ENCODE measurements at regions not wholly inside any gene's neighbourhood (a gene's known extent, or its start where the extent isn't known, plus 50 kb on each side); places are given as distances from the start of the nearest gene placed in this dataset.

- H3K27me3 ChIP-seq (ENCODE audit: low read length): no peaks in the 10 kb centered on the region
- no peaks in the 10 kb centered on the region for H3K79me2 ChIP-seq (ENCODE audit: low read length)
- H2AFZ ChIP-seq (ENCODE audit: low read length): no peak overlapping the region
- no peak overlapping the region for H3K27ac ChIP-seq (ENCODE audit: low read length)
- no peaks in the 10 kb centered on the region for H3K4me1 ChIP-seq (ENCODE audit: low read length)
- DNase-seq: no peak
- H3K4me3 ChIP-seq (ENCODE audit: low read length): no peak overlapping the region
- H3K4me2 ChIP-seq (ENCODE audit: low read depth, low read length, poor library complexity, severe bottlenecking): no peak overlapping the region
- H3K36me3 ChIP-seq (ENCODE audit: insufficient read depth, low read length): no peaks in the 10 kb centered on the region
- H4K20me1 ChIP-seq (ENCODE audit: insufficient read depth, low read depth, low read length): no peaks in the 10 kb centered on the region
- H3K9ac ChIP-seq (ENCODE audit: low read length): no peak overlapping the region
- no peaks in the 10 kb centered on the region for H3K9me2 ChIP-seq (replicated peaks; ENCODE audit: insufficient read depth, low read length)
- H3K9me3 ChIP-seq (ENCODE audit: low read length): no peaks in the 10 kb centered on the region
These were observed 165.8 kb downstream of the INHBA start for GRCh38 chr7:41536873-41537665.

GRCh38 chr7:41536122-41536872 lies 166.6 kb downstream of the INHBA start:
- Histone ChIP-seq H3K4me1 (ENCODE audit: low read length) (no peaks in the 10 kb centered on the region), H3K9ac (ENCODE audit: low read length) (no peak overlapping the region), H3K9me3 (ENCODE audit: low read length) (no peaks in the 10 kb centered on the region), H3K27ac (ENCODE audit: low read length) (no peak overlapping the region), H3K4me3 (ENCODE audit: low read length) (no peak overlapping the region), H3K36me3 (ENCODE audit: insufficient read depth, low read length) (no peaks in the 10 kb centered on the region), H4K20me1 (ENCODE audit: insufficient read depth, low read depth, low read length) (no peaks in the 10 kb centered on the region), H2AFZ (ENCODE audit: low read length) (no peak overlapping the region), H3K27me3 (ENCODE audit: low read length) (no peaks in the 10 kb centered on the region), H3K79me2 (ENCODE audit: low read length) (no peaks in the 10 kb centered on the region), H3K9me2 (replicated peaks; ENCODE audit: insufficient read depth, low read length) (no peaks in the 10 kb centered on the region), H3K4me2 (ENCODE audit: low read depth, low read length, poor library complexity, severe bottlenecking) (no peak overlapping the region)
- no peak for DNase-seq

DNA sequence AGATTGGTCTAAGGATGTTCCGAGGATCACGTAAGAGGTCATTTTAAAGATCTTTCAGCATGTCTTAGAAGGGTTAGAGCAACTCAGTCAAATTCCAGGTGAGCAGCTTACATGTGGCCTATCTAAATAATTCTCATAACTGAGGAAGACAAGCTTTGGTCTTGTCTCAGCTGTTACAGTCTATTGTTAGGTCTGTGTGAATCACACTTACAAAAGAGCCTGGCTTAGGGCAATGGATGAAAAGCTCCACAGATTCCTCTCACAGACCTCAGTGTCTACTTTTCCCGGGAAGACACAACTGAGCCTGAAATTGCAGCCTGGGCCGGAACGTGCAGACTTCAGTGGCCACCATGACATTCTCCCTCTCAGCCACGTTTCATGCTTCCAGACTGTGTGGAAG lies 173.1 kb downstream of the INHBA start:
- Histone ChIP-seq H3K27ac (ENCODE audit: low read length) (no peak overlapping the region), H3K4me3 (ENCODE audit: low read length) (no peak overlapping the region), H3K9me2 (replicated peaks; ENCODE audit: insufficient read depth, low read length) (no peaks in the 10 kb centered on the region), H3K9ac (ENCODE audit: low read length) (no peak overlapping the region), H3K79me2 (ENCODE audit: low read length) (no peaks in the 10 kb centered on the region), H3K4me1 (ENCODE audit: low read length) (no peaks in the 10 kb centered on the region), H4K20me1 (ENCODE audit: insufficient read depth, low read depth, low read length) (no peaks in the 10 kb centered on the region), H3K27me3 (ENCODE audit: low read length) (no peaks in the 10 kb centered on the region), H3K9me3 (ENCODE audit: low read length) (0 out of 2 replicates have a peak, but pooled peaks cover 3% of the 10 kb centered on the region), H2AFZ (ENCODE audit: low read length) (no peak overlapping the region), H3K36me3 (ENCODE audit: insufficient read depth, low read length) (no peaks in the 10 kb centered on the region), H3K4me2 (ENCODE audit: low read depth, low read length, poor library complexity, severe bottlenecking) (no peak overlapping the region)
- no peak for DNase-seq

DNA sequence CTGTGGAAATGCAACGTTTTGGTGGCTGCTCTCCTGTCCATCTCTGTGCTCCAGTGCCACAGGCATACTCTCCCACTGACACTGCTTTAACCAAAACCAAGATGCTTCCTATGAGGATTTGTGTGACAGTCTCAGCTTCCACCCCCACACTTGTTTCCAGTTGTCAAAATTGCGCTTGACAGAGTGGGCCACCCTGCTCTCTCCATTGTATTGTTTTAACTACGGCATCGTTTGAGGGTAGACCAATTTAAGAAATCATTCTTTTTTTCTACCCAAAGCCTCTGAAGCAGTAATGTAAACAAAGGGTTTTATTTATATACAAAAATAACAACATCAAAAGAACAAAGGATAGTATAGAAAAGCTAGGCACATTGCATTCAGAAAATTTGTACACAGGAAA lies 178.0 kb downstream of the INHBA start:
- Histone ChIP-seq H3K9ac (ENCODE audit: low read length) (no peak overlapping the region), H3K79me2 (ENCODE audit: low read length) (no peaks in the 10 kb centered on the region), H3K4me3 (ENCODE audit: low read length) (no peak overlapping the region), H3K4me1 (ENCODE audit: low read length) (no peaks in the 10 kb centered on the region), H3K27ac (ENCODE audit: low read length) (no peak overlapping the region), H4K20me1 (ENCODE audit: insufficient read depth, low read depth, low read length) (no peaks in the 10 kb centered on the region), H3K4me2 (ENCODE audit: low read depth, low read length, poor library complexity, severe bottlenecking) (no peak overlapping the region), H3K27me3 (ENCODE audit: low read length) (no peaks in the 10 kb centered on the region), H3K36me3 (ENCODE audit: insufficient read depth, low read length) (no peaks in the 10 kb centered on the region), H3K9me2 (replicated peaks; ENCODE audit: insufficient read depth, low read length) (no peaks in the 10 kb centered on the region), H2AFZ (ENCODE audit: low read length) (no peak overlapping the region), H3K9me3 (ENCODE audit: low read length) (peaks cover 9% of the 10 kb centered on the region)
- DNase-seq: no peak

DNA sequence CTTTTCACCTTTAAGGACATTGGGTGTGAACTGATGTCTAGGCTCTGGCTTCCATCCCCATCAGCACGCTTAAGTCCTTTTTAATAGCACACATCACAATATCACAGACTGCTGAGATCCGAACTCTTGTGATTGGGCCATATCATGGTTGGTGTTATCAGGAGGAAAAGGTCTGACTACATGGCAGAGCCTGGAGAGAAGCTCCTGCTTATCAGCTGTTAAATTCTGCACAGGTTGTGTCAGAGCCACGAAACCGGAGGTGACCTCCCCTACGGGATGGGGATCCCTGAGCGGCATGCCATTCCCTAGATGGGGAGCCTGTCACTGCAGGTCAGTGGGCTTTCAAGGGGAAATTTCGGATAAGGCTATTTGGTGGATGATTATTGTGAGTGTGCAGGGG lies 182.4 kb downstream of the INHBA start:
- Histone ChIP-seq H4K20me1 (ENCODE audit: insufficient read depth, low read depth, low read length) (no peaks in the 10 kb centered on the region), H3K36me3 (ENCODE audit: insufficient read depth, low read length) (no peaks in the 10 kb centered on the region), H3K4me3 (ENCODE audit: low read length) (no peak overlapping the region), H3K4me2 (ENCODE audit: low read depth, low read length, poor library complexity, severe bottlenecking) (no peak overlapping the region), H3K9ac (ENCODE audit: low read length) (no peak overlapping the region), H3K27ac (ENCODE audit: low read length) (no peak overlapping the region), H3K27me3 (ENCODE audit: low read length) (no peaks in the 10 kb centered on the region), H3K9me3 (ENCODE audit: low read length) (peaks cover 6% of the 10 kb centered on the region), H3K9me2 (replicated peaks; ENCODE audit: insufficient read depth, low read length) (no peaks in the 10 kb centered on the region), H2AFZ (ENCODE audit: low read length) (no peak overlapping the region), H3K4me1 (ENCODE audit: low read length) (no peaks in the 10 kb centered on the region), H3K79me2 (ENCODE audit: low read length) (no peaks in the 10 kb centered on the region)
- DNase-seq: no peak

- no peaks in the 10 kb centered on the region for H4K20me1 ChIP-seq (ENCODE audit: insufficient read depth, low read depth, low read length)
- no peaks in the 10 kb centered on the region; the same call in 1 of the 2 replicates for H3K9me2 ChIP-seq (replicated peaks; ENCODE audit: insufficient read depth, low read length)
- no peak overlapping the region for H3K4me3 ChIP-seq (ENCODE audit: low read length)
- no peaks in the 10 kb centered on the region for H3K79me2 ChIP-seq (ENCODE audit: low read length)
- H3K4me2 ChIP-seq (ENCODE audit: low read depth, low read length, poor library complexity, severe bottlenecking): no peak overlapping the region
- H3K27ac ChIP-seq (ENCODE audit: low read length): no peak overlapping the region
- no peak overlapping the region for H2AFZ ChIP-seq (ENCODE audit: low read length)
- no peak overlapping the region for H3K9ac ChIP-seq (ENCODE audit: low read length)
- no peaks in the 10 kb centered on the region for H3K4me1 ChIP-seq (ENCODE audit: low read length)
- no peaks in the 10 kb centered on the region for H3K36me3 ChIP-seq (ENCODE audit: insufficient read depth, low read length)
- no peaks in the 10 kb centered on the region for H3K27me3 ChIP-seq (ENCODE audit: low read length)
- H3K9me3 ChIP-seq (ENCODE audit: low read length): peaks cover 3% of the 10 kb centered on the region
- DNase-seq: no peak
These were observed 185.1 kb downstream of the INHBA start for GRCh38 chr7:41517771-41518170.

DNA sequence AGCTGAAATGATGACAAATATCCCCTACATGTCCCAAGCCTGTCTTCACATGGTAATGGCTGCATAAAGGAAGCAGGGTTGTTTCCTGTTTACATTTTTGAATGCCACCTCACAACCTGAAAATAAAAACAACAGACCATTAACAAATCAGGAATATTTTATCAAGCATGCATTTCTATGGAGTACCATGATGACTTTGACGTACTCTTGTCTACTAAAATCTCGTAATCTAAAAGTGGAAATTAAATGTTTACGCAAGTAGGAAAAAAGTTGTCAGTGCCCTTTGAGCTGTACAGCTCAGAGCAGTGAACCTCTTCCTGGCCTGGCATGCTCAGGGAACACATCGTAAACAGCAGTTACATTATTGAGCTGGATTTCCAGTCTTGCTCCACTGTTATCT lies 194.1 kb downstream of the INHBA start:
- no peak overlapping the region for H2AFZ ChIP-seq (ENCODE audit: low read length)
- DNase-seq: no peak
- no peaks in the 10 kb centered on the region for H3K9me3 ChIP-seq (ENCODE audit: low read length)
- H3K4me3 ChIP-seq (ENCODE audit: low read length): no peak overlapping the region
- H4K20me1 ChIP-seq (ENCODE audit: insufficient read depth, low read depth, low read length): no peaks in the 10 kb centered on the region
- H3K36me3 ChIP-seq (ENCODE audit: insufficient read depth, low read length): no peaks in the 10 kb centered on the region
- H3K4me2 ChIP-seq (ENCODE audit: low read depth, low read length, poor library complexity, severe bottlenecking): no peak overlapping the region
- no peaks in the 10 kb centered on the region for H3K27me3 ChIP-seq (ENCODE audit: low read length)
- no peak overlapping the region for H3K9ac ChIP-seq (ENCODE audit: low read length)
- H3K9me2 ChIP-seq (replicated peaks; ENCODE audit: insufficient read depth, low read length): no peaks in the 10 kb centered on the region; the same call in 1 of the 2 replicates
- H3K27ac ChIP-seq (ENCODE audit: low read length): no peak overlapping the region
- H3K4me1 ChIP-seq (ENCODE audit: low read length): no peaks in the 10 kb centered on the region
- H3K79me2 ChIP-seq (ENCODE audit: low read length): no peaks in the 10 kb centered on the region

DNA sequence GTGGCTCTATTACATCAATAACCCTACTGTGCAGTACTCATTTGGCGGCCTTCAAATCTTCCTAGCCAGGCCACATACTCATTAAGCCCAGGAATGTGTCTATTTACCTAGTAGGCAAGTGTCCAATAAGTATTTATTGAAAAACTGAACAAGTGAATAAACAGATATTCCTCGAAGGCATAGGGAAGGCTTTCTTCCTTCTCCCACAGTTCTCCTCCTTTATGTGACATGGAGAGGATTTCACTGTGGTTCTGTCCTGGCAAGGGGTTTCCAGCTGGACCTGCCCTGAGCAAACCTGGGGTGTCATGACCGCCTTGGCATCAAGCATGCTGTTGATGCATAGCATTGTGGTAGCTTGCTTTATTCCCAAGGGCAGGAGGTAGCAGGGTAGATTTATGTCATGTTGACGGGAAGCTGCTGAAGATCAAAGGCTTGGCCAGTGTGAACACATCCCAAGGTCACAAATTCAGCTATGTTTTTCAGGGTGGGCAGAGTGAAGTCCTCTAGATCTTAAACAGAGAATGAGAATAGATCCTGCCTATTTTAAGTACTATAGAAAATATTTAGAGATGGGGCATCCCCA lies 195.1 kb downstream of the INHBA start:
- H3K9me2 ChIP-seq (replicated peaks; ENCODE audit: insufficient read depth, low read length): no peaks in the 10 kb centered on the region; the same call in 1 of the 2 replicates
- H3K9me3 ChIP-seq (ENCODE audit: low read length): no peaks in the 10 kb centered on the region
- no peaks in the 10 kb centered on the region for H3K36me3 ChIP-seq (ENCODE audit: insufficient read depth, low read length)
- H3K79me2 ChIP-seq (ENCODE audit: low read length): no peaks in the 10 kb centered on the region
- no peak overlapping the region for H3K4me3 ChIP-seq (ENCODE audit: low read length)
- H3K9ac ChIP-seq (ENCODE audit: low read length): no peak overlapping the region
- H4K20me1 ChIP-seq (ENCODE audit: insufficient read depth, low read depth, low read length): no peaks in the 10 kb centered on the region
- H3K27ac ChIP-seq (ENCODE audit: low read length): no peak overlapping the region
- H3K4me2 ChIP-seq (ENCODE audit: low read depth, low read length, poor library complexity, severe bottlenecking): no peak overlapping the region
- no peak for DNase-seq
- no peak overlapping the region for H2AFZ ChIP-seq (ENCODE audit: low read length)
- no peaks in the 10 kb centered on the region for H3K4me1 ChIP-seq (ENCODE audit: low read length)
- H3K27me3 ChIP-seq (ENCODE audit: low read length): no peaks in the 10 kb centered on the region
